Esophagus mucosa (tissue), 1 donor: ENCODE measurements at regions not wholly inside any gene's neighbourhood (a gene's known extent, or its start where the extent isn't known, plus 50 kb on each side); places are given as distances from the start of the nearest gene placed in this dataset.
"Not testable (repeated sequence)": the region's sequence is repeated elsewhere in the genome, so short reads cannot be mapped to it uniquely, and the experiment has no call there.

Experiments used
- ATAC-seq: fragments of 200-7000 bp; cut with Tn5 transposase; one replicate; pipeline ENCODE4 v1.9.1; 2020
- donor health status: DM: yes; HTN: yes; CAD: no.

GRCh38 chr7:131057015-131057793, 270.5 kb upstream of the MKLN1 start:
- ATAC-seq = peak; percentile 65

DNA sequence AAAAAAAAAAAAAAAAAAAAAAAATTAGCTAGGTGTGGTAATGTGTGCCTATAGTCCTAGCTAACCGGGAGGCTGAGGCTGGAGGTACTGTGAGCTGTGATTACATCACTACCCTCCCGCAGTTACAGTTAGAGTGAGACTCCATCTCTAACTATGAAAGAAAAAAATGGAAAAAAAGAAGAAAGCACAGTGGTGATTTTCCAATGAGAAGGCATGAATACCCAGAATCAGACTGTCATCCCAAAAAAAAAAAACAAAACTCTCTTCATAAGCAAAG, 269.9 kb upstream of the MKLN1 start:
- no peak for ATAC-seq

DNA sequence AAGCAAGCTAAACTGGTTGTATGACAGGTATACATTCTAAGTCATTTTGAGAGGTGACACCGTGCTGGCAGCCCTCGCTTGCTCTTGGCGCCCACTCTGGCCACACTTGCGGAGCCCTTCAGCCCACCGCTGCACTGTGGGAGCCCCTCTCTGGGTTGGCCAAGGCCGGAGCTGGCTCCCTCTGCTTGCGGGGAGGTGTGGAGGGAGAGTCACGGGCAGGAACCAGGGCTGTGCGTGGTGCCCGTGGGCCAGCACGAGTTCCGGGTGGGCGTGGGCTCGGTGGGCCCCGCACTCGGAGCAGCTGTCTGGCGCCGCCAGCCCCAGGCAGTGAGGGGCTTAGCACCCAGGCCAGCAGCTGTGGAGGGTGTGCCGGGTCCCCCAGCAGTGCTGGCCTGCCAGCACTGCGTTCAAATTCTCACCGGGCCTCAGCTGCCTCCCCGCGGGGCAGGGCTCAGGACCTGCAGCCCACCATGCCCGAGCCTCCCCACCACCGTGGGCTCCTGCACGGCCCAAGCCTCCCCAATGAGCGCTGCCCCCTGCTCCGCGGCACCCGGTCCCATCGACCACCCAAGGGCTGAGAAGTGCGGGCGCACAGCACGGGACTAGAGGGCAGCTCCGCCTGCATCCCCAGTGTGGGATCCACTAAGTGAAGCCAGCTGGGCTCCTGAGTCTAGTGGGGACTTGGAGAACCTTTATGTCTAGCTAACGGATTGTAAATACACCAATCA, 269.0 kb upstream of the MKLN1 start:
- not testable (repeated sequence) for ATAC-seq

DNA sequence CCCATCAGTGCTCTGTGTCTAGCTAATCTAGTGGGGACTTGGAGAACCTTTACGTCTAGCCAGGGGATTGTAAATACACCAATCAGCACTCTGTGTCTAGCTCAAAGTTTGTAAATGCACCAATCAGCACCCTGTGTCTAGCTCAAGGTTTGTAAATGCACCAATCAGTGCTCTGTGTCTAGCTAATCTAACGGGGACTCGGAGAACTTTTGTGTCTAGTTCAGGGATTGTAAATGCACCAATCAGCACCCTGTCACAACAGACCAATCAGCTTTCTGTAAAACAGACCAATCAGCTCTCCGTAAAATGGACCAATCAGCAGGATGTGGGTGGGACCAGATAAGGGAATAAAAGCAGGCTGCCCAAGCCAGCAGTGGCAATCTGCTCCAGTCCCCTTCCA, 268.3 kb upstream of the MKLN1 start:
- not testable (repeated sequence) for ATAC-seq

DNA sequence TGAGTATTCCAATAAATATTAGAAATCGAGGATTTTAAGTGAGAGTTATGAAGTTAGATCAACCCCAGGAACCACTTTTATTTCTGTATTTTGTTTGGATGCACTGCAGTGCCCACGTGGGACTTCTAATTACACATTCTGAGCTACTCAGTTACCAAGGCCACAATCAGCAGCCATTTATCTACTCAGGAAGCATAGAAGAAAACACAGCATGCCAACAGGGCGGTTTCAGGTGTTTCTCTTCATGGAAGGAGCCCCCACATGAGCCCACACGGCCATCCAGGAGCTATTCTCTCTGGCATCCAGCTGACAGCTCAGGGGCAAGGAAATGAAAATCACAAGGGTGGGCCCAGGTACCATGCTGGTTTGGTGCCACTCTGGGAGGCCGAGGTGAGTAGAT, 266.5 kb upstream of the MKLN1 start:
- ATAC-seq = no peak

DNA sequence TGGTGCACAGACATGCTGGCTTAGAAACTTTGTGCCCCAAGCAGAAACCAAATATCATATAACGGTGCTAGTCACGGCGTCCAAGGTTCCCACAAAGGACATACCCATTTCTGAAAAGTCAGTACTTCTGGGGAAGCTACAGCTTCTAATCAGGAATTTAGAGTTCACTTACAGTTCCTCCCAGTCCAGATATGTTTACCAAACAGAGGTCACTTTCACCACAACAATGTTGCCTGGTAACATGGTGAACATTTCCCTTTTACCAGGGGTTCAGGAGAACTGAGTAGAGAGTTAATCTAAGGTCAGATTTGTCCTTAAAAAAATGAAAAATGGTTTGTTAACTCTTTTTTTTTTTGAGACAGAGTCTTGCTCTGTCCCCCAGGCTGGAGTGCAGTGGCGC, 265.9 kb upstream of the MKLN1 start:
- ATAC-seq = no peak

DNA sequence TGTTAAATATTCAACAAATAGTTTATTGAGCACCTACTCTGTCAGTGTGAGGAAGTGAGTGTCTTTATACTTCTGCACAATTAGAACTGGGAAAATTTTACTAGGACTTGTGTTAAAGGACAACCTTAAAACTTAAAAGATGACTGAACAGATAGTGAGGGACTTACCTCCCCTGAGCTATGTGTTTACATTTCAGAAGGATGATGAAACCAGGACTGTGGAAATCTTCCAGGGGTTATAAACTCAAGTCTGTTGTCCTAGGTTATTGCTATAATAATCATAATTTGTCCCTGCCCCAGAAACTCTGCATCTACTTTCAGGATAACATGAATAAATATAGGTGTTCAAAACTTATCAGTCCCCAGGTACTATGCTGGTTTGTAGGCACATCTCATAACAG, 261.0 kb upstream of the MKLN1 start:
- no peak for ATAC-seq

DNA sequence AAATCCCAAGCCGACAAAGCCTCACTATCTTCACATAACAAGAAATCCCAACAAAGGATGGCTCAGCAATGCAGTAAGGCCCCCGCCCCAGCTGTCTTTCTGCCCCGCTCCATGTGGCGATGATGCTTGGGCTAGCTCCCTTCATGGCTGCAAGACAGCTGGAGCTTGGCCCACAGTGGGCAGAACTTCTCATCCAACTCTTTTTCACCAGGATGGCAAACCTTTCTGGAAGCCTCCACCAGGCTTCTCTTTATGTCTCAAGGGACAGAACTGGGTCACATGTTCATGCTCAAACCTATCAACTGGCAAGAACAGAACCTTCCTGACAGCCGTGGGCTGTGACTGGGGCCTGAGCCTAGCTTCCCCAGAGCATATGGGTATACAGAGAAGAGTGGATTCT, 260.5 kb upstream of the MKLN1 start:
- no peak for ATAC-seq

- ATAC-seq = no peak
Observed at GRCh38 chr7:131068604-131069021, 259.1 kb upstream of the MKLN1 start.

- ATAC-seq = peak; percentile 85
Observed at GRCh38 chr7:131071786-131072504, 255.7 kb upstream of the MKLN1 start.

GRCh38 chr7:131072505-131073091, 255.1 kb upstream of the MKLN1 start:
- peak; percentile 45 for ATAC-seq

GRCh38 chr7:131074043-131074442, 253.6 kb upstream of the MKLN1 start:
- no peak for ATAC-seq

- no peak for ATAC-seq
Observed at GRCh38 chr7:131074585-131074984, 253.1 kb upstream of the MKLN1 start.

DNA sequence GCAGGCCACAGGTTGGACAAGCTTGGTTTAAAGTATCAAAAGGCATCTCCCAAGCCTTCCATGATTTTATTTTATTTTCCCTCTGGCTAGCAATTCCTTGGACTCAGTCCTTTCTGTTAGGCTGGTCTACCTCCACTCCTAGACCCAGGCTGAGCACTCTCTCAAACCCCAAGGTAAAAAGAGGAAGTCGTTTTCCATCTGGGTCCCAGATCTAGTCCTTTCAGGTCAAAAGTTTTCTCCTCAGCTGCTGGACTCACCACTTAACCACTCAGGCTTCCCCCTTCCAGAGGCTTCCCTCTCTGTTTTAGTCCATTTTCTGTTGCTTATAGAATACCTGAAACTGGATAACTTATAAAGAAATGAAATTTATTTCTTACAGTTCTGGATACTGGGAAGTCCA, 252.3 kb upstream of the MKLN1 start:
- ATAC-seq = no peak

DNA sequence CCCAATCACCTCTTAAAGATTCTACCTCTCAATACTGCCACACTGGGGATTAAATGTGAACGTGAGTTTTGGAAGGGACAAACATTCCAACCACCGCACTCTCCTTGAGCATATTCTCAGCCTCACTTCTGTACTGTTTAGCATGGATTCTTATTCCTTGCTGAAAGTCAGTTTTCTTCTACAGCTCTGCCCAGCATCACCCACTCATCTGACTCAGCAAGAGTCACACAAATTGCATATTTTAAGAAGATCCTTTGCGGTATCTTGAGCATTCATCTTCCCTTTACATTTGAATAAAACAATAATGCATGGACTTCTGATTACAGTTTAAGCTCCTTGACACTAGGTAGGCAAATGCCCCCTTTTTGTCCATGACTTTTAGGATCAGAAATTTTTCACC, 251.6 kb upstream of the MKLN1 start:
- ATAC-seq = no peak

DNA sequence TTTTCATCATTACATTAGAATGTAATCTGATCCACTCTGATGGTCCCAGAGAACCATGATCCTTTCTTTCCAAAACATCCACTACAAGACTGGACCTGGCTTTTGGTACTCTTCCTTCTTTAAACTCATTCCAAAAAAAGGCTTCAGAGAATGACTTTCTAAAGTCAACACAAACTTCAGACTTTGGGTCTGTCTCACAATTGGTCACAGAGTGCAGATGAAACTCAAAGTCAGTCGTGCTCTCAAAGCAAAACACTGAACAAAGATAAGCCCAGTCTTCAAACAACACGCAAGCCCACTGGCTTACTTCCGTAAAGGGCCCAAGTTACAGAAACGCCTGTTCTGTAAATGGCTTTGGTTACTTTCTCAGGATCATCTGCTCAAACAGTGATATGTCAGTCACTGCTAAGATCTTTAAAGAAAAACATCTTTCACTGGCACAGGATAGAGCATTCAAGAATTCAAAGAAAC, 250.9 kb upstream of the MKLN1 start:
- ATAC-seq = no peak

DNA sequence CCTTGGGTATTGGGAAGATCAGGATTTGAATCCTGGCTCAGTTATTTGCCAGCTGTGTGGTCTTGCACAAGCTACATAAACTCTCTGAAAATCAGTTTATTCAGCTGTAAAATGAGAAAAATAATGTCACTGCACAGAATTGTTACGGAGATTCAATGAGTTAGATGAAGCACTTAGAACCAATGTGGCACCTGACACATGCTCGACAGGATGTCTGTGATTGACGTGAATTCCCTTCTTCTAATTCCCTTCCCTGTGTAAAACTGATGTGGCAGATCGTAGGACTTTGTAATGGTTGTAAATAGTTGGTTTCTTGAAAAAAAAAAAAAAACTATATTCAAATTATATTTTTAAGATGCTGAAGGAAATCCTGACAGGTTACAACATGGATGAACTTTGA, 249.9 kb upstream of the MKLN1 start:
- ATAC-seq = no peak

DNA sequence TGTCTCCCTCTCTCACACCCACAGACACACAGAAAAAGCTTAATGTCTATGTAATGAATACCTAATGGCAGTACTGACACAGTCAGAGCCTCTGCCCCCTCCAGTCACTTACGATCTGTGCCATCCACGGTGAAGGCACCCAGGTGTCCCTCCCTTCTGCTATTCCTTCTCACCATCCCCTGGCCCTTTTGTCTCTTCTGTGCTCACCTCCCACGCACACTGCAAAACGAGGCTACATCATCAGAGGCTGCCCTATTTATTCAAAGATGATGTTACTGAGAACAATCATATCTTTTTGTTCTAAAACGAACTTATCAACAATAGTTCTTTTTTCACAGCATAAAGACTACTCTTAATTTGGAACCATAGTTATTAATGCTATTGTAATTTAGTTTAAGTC, 246.9 kb upstream of the MKLN1 start:
- no peak for ATAC-seq

DNA sequence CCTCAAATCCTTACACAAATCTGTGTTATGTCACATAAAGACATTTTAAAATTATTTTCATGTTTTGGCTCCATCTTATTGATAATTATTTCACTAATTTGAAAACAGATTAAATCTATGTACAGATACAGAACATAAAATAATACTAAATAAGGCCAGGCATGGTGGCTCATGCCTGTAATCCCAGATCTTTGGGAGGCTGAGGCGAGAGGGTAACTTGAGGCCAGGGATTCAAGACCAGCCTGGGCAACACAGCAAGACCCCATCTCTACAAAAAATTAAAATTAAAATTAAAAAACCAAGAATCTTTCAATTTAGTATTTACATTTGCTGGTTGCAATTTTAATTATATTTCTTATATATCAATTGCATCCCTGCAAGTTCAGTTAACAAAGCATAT, 246.4 kb upstream of the MKLN1 start:
- ATAC-seq = no peak

GRCh38 chr7:131083781-131084180, 243.9 kb upstream of the MKLN1 start:
- ATAC-seq = no peak

- not testable (repeated sequence) for ATAC-seq
Observed at GRCh38 chr7:131084336-131084735, 243.3 kb upstream of the MKLN1 start.

DNA sequence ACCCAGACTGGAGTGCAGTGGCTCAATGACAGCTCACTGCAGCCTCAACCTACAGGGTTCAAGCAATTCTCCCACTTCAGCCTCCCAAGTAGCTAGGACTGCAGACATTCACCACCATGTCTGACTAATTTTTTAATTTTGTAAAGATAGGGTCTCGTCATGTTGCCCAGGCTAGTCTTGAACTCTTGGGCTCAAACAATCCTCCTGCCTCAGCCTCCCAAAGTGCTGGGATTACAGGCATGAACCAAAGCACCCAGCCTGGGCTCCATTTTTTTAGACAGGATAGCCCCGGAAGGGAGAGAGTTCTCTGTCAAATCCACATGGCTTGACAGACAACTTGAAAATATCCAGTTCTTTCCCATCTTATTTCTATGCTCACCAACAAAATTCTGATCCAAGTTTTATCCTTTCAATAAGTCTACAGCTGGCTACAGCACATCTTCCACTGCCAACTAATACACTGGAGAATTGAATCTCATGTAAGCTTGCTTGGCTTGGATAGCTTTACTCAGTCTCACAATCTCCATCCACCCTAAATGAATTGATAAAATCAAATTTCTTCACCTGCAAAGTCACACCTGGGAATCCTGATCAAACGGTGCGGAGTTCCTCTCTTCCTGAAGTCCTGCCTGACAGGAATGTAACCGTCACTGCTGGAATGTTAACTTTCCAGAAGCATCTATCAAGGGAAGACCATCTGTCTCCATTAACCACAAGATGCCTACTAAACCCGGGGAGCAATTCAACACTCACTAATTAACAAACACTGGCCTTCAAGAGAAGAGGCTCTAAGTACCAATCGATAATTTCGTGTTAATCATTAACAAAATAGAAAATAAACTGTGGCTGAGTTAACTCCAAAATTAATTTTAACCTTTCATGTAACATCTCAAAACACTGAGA, 239.7 kb upstream of the MKLN1 start:
- ATAC-seq = no peak
